ENCODE measurements at regions not wholly inside any gene's neighbourhood (a gene's known extent, or its start where the extent isn't known, plus 50 kb on each side); places are given as distances from the start of the nearest gene placed in this dataset.

DNA sequence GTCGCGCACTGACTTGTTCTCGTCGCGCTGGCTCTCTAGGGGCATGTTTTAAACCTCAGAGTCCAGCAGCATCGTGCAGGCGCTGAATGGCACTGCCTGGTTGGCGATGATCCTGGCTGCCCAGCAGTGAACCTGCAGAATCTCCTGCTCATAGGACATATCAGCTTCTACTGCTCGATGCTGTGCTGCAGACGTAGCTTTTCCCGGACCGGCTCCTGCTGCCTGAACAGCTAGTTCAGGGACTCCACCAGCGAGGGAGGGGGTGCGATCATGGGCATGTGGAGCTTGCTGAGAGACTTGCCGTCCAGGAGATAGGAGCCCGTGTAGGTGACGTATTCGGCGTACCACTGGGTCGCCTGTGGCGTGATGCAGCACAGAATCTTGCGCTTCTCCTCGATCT is 890.0 kb upstream of the LRRTM1 start:
- Histone ChIP-seq H3F3A (ENCODE audit: insufficient read depth, low read length) (no peaks in the 10 kb centered on the region), H3K27ac (ENCODE audit: low read depth, low read length, poor library complexity, severe bottlenecking) (no peak overlapping the region), H3K4me3 (ENCODE audit: low read depth, low read length, poor library complexity, severe bottlenecking) (no peak overlapping the region), H3K27me3 (ENCODE audit: insufficient read depth, low read length) (no peaks in the 10 kb centered on the region), H3K9ac (ENCODE audit: low read length) (no peak overlapping the region), H4K20me1 (ENCODE audit: insufficient read depth, low read length) (no peaks in the 10 kb centered on the region), H3K4me1 (ENCODE audit: insufficient read depth, low read length, severe bottlenecking) (no peaks in the 10 kb centered on the region), H3K36me3 (ENCODE audit: insufficient read depth, low read length) (no peaks in the 10 kb centered on the region), H3K79me2 (ENCODE audit: insufficient read depth, low read length) (no peaks in the 10 kb centered on the region), H2AFZ (ENCODE audit: low read length) (no peak overlapping the region), H3K4me2 (ENCODE audit: low read length) (no peak overlapping the region), H3K9me2 (ENCODE audit: low read depth, low read length) (no peaks in the 10 kb centered on the region), H3K9me3 (ENCODE audit: low read length) (no peaks in the 10 kb centered on the region)
- TF ChIP-seq CTCF (IDR thresholded peaks at IDR 0.05; ENCODE audit: low read length) = no peak
- TF ChIP-seq EZH2 (IDR thresholded peaks at IDR 0.05; ENCODE audit: borderline replicate concordance, low read length) = no peak

DNA sequence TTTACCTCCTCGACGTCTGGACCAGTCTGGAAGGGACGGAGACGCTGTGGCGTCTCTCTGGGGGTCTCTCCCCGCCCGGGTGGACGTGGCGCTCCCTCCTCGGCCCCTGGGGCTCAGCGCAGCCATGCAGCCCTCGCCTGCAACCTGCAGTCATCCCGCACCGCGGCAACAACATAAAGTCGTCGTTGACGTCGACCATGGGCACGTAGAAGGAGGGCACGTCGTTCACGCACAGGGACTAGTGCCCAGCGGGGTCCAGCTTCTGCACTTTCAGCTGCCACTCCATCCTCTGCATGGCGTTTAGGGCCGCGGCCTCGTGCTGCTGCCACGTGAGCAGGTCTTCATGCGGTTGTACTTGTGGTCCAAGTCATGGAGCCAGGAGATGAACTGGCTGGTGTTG is 889.6 kb upstream of the LRRTM1 start:
- Histone ChIP-seq H3K79me2 (ENCODE audit: insufficient read depth, low read length) (no peaks in the 10 kb centered on the region), H3K4me3 (ENCODE audit: low read depth, low read length, poor library complexity, severe bottlenecking) (no peak overlapping the region), H3K27me3 (ENCODE audit: insufficient read depth, low read length) (no peaks in the 10 kb centered on the region), H3K27ac (ENCODE audit: low read depth, low read length, poor library complexity, severe bottlenecking) (no peak overlapping the region), H3K9ac (ENCODE audit: low read length) (no peak overlapping the region), H3F3A (ENCODE audit: insufficient read depth, low read length) (no peaks in the 10 kb centered on the region), H3K9me2 (ENCODE audit: low read depth, low read length) (no peaks in the 10 kb centered on the region), H3K4me2 (ENCODE audit: low read length) (no peak overlapping the region), H3K4me1 (ENCODE audit: insufficient read depth, low read length, severe bottlenecking) (no peaks in the 10 kb centered on the region), H3K9me3 (ENCODE audit: low read length) (no peaks in the 10 kb centered on the region), H4K20me1 (ENCODE audit: insufficient read depth, low read length) (no peaks in the 10 kb centered on the region), H2AFZ (ENCODE audit: low read length) (no peak overlapping the region), H3K36me3 (ENCODE audit: insufficient read depth, low read length) (no peaks in the 10 kb centered on the region)
- TF ChIP-seq CTCF (IDR thresholded peaks at IDR 0.05; ENCODE audit: low read length) (no peak), EZH2 (IDR thresholded peaks at IDR 0.05; ENCODE audit: borderline replicate concordance, low read length) (no peak)

DNA sequence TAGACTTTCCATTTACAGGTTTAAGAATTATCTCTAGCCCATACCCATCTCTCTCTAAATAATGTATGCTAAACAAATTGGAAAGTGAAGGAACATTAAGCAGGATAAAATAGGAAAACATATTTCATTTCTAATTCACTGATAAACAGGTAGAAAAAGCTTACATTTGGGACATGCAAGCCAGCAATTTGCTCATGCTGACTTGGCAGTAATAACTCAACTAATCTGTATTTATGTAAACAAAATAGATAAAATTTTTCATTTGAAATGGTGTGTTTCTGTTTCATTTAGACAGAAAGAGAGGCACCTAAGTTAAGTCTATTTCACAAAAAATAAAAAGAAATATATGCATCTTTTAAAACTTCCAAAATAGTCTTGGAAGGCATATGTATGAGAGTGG is 877.3 kb upstream of the LRRTM1 start:
- no peaks in the 10 kb centered on the region for H3K27me3 ChIP-seq (ENCODE audit: insufficient read depth, low read length)
- no peak overlapping the region for H3K4me2 ChIP-seq (ENCODE audit: low read length)
- no peaks in the 10 kb centered on the region for H4K20me1 ChIP-seq (ENCODE audit: insufficient read depth, low read length)
- no peaks in the 10 kb centered on the region for H3K9me3 ChIP-seq (ENCODE audit: low read length)
- TF ChIP-seq CTCF (IDR thresholded peaks at IDR 0.05; ENCODE audit: low read length) (no peak), EZH2 (IDR thresholded peaks at IDR 0.05; ENCODE audit: borderline replicate concordance, low read length) (no peak)
- H3K4me3 ChIP-seq (ENCODE audit: low read depth, low read length, poor library complexity, severe bottlenecking) = no peak overlapping the region
- no peak overlapping the region for H3K27ac ChIP-seq (ENCODE audit: low read depth, low read length, poor library complexity, severe bottlenecking)
- no peaks in the 10 kb centered on the region for H3K9me2 ChIP-seq (ENCODE audit: low read depth, low read length)
- no peak overlapping the region for H2AFZ ChIP-seq (ENCODE audit: low read length)
- H3F3A ChIP-seq (ENCODE audit: insufficient read depth, low read length) = no peaks in the 10 kb centered on the region
- no peaks in the 10 kb centered on the region for H3K79me2 ChIP-seq (ENCODE audit: insufficient read depth, low read length)
- no peak overlapping the region for H3K9ac ChIP-seq (ENCODE audit: low read length)
- H3K4me1 ChIP-seq (ENCODE audit: insufficient read depth, low read length, severe bottlenecking) = no peaks in the 10 kb centered on the region
- no peaks in the 10 kb centered on the region for H3K36me3 ChIP-seq (ENCODE audit: insufficient read depth, low read length)
